ENCODE measurements at regions not wholly inside any gene's neighbourhood (a gene's known extent, or its start where the extent isn't known, plus 50 kb on each side); places are given as distances from the start of the nearest gene placed in this dataset.

GRCh38 chr6:139452148-139452876 lies 77.9 kb upstream of the CITED2 start:
- no peak for DNase-seq (ENCODE audit: low read depth)
- H3K4me3 ChIP-seq (ENCODE audit: low read length), result no peak overlapping the region
- no peak for TF ChIP-seq CTCF (conservative IDR thresholded peaks at IDR 0.05; ENCODE audit: low read depth, low read length)

- DNase-seq (ENCODE audit: low read depth), result no peak
- no peak overlapping the region for H3K4me3 ChIP-seq (ENCODE audit: low read length)
- TF ChIP-seq CTCF (conservative IDR thresholded peaks at IDR 0.05; ENCODE audit: low read depth, low read length), result no peak
Observed at GRCh38 chr6:139449611-139450000, 75.2 kb upstream of the CITED2 start.

- no peak for DNase-seq (ENCODE audit: low read depth)
- no peak overlapping the region for H3K4me3 ChIP-seq (ENCODE audit: low read length)
- TF ChIP-seq CTCF (conservative IDR thresholded peaks at IDR 0.05; ENCODE audit: low read depth, low read length), result no peak
Observed at GRCh38 chr6:139448998-139449610, 74.7 kb upstream of the CITED2 start.

GRCh38 chr6:139448051-139448649 lies 73.7 kb upstream of the CITED2 start:
- no peak for DNase-seq (ENCODE audit: low read depth)
- H3K4me3 ChIP-seq (ENCODE audit: low read length), result no peak overlapping the region
- TF ChIP-seq CTCF (conservative IDR thresholded peaks at IDR 0.05; ENCODE audit: low read depth, low read length), result no peak

GRCh38 chr6:139447656-139447975 lies 73.2 kb upstream of the CITED2 start:
- H3K4me3 ChIP-seq (ENCODE audit: low read length), result no peak overlapping the region
- TF ChIP-seq CTCF (conservative IDR thresholded peaks at IDR 0.05; ENCODE audit: low read depth, low read length), result no peak
- DNase-seq (ENCODE audit: low read depth), result no peak

- no peak overlapping the region for H3K4me3 ChIP-seq (ENCODE audit: low read length)
- DNase-seq (ENCODE audit: low read depth), result no peak
Observed at GRCh38 chr6:139446768-139447655, 72.6 kb upstream of the CITED2 start.

More at GRCh38 chr6:139446768-139447655, 72.6 kb upstream of the CITED2 start:
- TF ChIP-seq CTCF (conservative IDR thresholded peaks at IDR 0.05; ENCODE audit: low read depth, low read length), result no peak
